ENCODE measurements at regions not wholly inside any gene's neighbourhood (a gene's known extent, or its start where the extent isn't known, plus 50 kb on each side); places are given as distances from the start of the nearest gene placed in this dataset.
"Not testable (repeated sequence)": the region's sequence is repeated elsewhere in the genome, so short reads cannot be mapped to it uniquely, and the experiment has no call there.

DNA sequence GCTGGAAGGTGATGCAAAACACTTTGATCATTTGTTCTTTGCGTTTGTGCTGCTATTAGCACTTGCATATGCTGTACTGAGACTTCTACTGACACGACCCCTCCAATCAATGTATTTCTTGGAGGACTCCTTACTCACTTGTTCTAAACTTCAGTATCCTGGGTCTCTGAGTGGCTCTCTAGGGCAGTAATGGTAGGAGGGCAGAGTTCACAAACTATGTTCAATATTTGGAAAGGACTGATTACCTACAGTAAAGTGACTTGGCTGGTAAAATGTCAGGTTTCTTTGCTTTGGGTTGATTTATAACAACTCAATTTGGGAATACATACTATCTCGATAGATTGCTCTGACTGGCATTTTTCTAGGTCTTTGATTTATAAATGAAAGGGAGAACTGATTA, 93.7 kb downstream of the TRIM43 start:
- H3K27ac ChIP-seq = no peak overlapping the region
- intact Hi-C loops (cut with DNase I) = no loop called here
- no peak for TF ChIP-seq CTCF (IDR thresholded peaks at IDR 0.05)
- no peaks in the 10 kb centered on the region for H3K36me3 ChIP-seq (ENCODE audit: insufficient read depth in 1 of 2, low read depth in 1 of 2)
- H3K4me1 ChIP-seq = no peaks in the 10 kb centered on the region
- DNase-seq (no peak), ATAC-seq (no peak)
- no peak overlapping the region for H3K4me3 ChIP-seq
- 88 to 91% (median 90%) methylated on average over 3 of the region's 3 CpGs for WGBS, 3 donors
- peaks cover 0 to 7% (median 0%) of the 10 kb centered on the region in 3 donors for H3K27me3 ChIP-seq (ENCODE audit: insufficient read depth in 3 of 3, low read length in 2 of 3)
- H3K9me3 ChIP-seq = no peaks in the 10 kb centered on the region

DNA sequence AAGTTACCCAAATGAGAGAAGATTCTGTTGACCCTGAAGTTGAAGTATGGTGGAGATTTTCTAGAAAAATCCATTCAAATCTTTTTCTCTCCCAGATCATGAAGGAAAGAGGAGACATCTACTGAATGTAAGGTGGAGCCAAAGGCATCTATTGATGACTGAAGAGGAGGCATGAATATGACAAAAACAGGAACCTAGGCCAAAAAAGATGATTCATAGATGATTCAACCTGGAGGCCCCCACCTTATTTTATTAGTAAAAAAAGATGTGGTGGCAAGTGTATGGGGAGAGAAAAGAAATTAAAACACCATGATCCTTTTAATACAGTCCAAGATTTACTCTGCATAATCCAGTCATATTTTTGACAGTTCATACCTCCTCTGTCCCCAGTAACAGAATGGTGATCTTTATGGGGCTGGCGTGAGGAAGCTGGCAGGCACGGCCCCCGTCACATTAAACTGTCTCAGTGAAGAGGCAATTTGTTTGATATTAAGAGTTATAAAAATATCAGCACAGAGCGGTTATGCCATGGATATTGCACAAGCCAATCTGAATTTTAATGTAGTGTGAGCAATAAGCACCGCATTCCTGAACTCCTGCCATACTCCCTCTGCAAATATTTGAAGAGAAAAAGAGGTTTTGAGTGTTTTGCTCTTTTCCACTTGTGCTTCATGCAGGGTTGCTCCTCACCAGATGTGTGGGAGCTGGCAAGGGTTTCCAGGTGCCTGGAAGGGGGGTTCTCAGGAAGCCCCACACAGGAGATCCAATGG, 94.4 kb downstream of the TRIM43 start:
- H3K9me3 ChIP-seq; H3K36me3 ChIP-seq (ENCODE audit: insufficient read depth in 1 of 2, low read depth in 1 of 2); H3K27me3 ChIP-seq (ENCODE audit: insufficient read depth in 3 of 3, low read length in 2 of 3); H3K27ac ChIP-seq; intact Hi-C loops (cut with DNase I); H3K4me1 ChIP-seq; H3K4me3 ChIP-seq: not testable (repeated sequence)
- WGBS, 3 donors = 40 to 69% (median 56%) methylated on average over 5 of the region's 5 CpGs
- ATAC-seq (peak in 1 of 4 donors; percentile 14), DNase-seq (peak in 1 of 2 donors; percentile 26)

- WGBS, 3 donors = 48 to 100% (median 91%) methylated on average over 1 to 2 of the region's 2 CpGs
- H3K36me3 ChIP-seq (ENCODE audit: insufficient read depth in 1 of 2, low read depth in 1 of 2); H3K4me3 ChIP-seq; H3K27ac ChIP-seq; H3K4me1 ChIP-seq; H3K9me3 ChIP-seq; intact Hi-C loops (cut with DNase I); H3K27me3 ChIP-seq (ENCODE audit: insufficient read depth in 3 of 3, low read length in 2 of 3); DNase-seq: not testable (repeated sequence)
- peak in 1 of 4 donors; percentile 32 for ATAC-seq
Observed at GRCh38 chr2:95687852-95688251, 96.1 kb downstream of the TRIM43 start.

DNA sequence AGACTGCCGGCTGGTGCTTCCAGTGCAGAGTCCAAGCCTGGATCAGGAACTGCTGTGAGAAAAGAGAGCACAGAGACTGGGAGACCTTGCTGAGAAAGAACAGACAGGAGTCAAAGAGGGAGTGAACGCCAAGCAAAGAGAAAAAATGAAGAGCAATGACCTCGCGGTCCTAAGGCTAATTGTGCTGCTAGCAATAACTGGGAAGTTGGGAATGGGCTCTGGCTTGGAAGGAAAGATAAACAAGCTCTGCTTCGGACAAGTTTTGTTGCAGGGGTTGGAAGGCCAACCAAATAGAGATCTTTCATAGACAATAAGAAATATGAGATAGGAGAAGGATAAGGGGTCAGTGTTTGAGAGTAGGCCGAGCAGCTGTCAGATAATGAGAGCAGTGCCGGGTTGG, 99.4 kb downstream of the TRIM43 start:
- intact Hi-C loops (cut with DNase I); H3K4me3 ChIP-seq; H3K27me3 ChIP-seq (ENCODE audit: insufficient read depth in 3 of 3, low read length in 2 of 3); H3K36me3 ChIP-seq (ENCODE audit: insufficient read depth in 1 of 2, low read depth in 1 of 2); H3K4me1 ChIP-seq; H3K9me3 ChIP-seq; ATAC-seq; H3K27ac ChIP-seq; DNase-seq: not testable (repeated sequence)
- 65 to 77% (median 72%) methylated on average over 7 of the region's 7 CpGs for WGBS, 3 donors

GRCh38 chr2:95693071-95693846, 101.5 kb downstream of the TRIM43 start:
- H3K36me3 ChIP-seq (ENCODE audit: insufficient read depth in 1 of 2, low read depth in 1 of 2); DNase-seq; H3K4me3 ChIP-seq; H3K27ac ChIP-seq; intact Hi-C loops (cut with DNase I); H3K9me3 ChIP-seq; H3K4me1 ChIP-seq: not testable (repeated sequence)
- 68 to 79% (median 76%) methylated on average over 7 of the region's 7 CpGs for WGBS, 3 donors
- H3K27me3 ChIP-seq (ENCODE audit: insufficient read depth in 3 of 3, low read length in 2 of 3) = peaks cover 0 to 11% (median 0%) of the 10 kb centered on the region in 3 donors
- peak in 3 of 4 donors; percentile 37 to 46 (median 43) for ATAC-seq

GRCh38 chr2:95695613-95696012, 103.8 kb downstream of the TRIM43 start:
- intact Hi-C loops (cut with DNase I) = no loop called here
- no peak for TF ChIP-seq CTCF (IDR thresholded peaks at IDR 0.05)
- Histone ChIP-seq H3K27ac (no peak overlapping the region), H3K27me3 (ENCODE audit: insufficient read depth in 3 of 3, low read length in 2 of 3) (peaks cover 0 to 7% (median 0%) of the 10 kb centered on the region in 3 donors), H3K4me1 (no peaks in the 10 kb centered on the region), H3K4me3 (no peak overlapping the region), H3K36me3 (ENCODE audit: insufficient read depth in 1 of 2, low read depth in 1 of 2) (no peaks in the 10 kb centered on the region), H3K9me3 (no peaks in the 10 kb centered on the region)
- WGBS, 3 donors = 21 to 46% (median 28%) methylated on average over 4 of the region's 4 CpGs
- ATAC-seq (peak in 3 of 4 donors; percentile 60 to 84 (median 65)), DNase-seq (peak; percentile 75 to 90)

All from psoas muscle (tissue), 7 donors.